ENCODE measurements at regions not wholly inside any gene's neighbourhood (a gene's known extent, or its start where the extent isn't known, plus 50 kb on each side); places are given as distances from the start of the nearest gene placed in this dataset.

DNA sequence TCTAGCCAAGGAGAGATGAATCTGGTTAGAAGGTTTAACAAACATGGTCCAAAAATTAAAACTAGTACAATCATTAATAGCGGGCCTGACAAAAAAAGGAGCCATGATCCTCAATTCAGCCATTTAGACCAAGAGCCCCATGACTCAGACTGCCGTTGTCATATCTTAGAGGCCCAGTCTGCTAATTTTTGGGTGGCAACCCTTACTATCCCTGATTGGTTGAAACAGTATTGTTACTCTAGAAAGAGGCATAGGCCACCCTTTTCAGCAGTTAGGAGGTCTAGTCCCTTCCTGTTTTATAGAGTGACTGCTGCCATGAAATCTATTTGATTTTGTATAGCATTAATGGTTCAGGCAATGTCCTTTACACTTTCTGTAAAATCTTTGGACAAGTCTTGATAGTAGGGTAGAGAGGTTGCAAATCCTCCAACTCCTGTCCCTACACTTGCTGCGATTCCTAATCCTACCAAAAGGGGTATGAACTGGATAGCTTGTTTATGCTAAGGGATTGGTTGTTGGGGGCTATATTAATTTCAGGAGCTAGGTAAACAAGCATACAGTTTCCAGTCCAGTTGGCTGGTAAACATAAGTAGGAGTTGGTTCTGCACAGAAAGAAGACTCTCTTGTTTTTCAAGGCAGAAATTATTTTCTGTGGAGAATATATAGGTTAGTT, 1056.3 kb upstream of the CNTN5 start:
- H3K4me3 ChIP-seq (ENCODE audit: control insufficient read depth, low read depth, low read length) = no peak overlapping the region
- DNase-seq (ENCODE audit: low read depth) = no peak
- TF ChIP-seq, protein P1, sequence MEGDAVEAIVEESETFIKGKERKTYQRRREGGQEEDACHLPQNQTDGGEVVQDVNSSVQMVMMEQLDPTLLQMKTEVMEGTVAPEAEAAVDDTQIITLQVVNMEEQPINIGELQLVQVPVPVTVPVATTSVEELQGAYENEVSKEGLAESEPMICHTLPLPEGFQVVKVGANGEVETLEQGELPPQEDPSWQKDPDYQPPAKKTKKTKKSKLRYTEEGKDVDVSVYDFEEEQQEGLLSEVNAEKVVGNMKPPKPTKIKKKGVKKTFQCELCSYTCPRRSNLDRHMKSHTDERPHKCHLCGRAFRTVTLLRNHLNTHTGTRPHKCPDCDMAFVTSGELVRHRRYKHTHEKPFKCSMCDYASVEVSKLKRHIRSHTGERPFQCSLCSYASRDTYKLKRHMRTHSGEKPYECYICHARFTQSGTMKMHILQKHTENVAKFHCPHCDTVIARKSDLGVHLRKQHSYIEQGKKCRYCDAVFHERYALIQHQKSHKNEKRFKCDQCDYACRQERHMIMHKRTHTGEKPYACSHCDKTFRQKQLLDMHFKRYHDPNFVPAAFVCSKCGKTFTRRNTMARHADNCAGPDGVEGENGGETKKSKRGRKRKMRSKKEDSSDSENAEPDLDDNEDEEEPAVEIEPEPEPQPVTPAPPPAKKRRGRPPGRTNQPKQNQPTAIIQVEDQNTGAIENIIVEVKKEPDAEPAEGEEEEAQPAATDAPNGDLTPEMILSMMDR (IDR thresholded peaks at IDR 0.05; ENCODE audit: control insufficient read depth, insufficient read depth, low read depth, low read length, missing control alignments) = no peak

GRCh38 chr11:97965849-97966646, 1054.7 kb upstream of the CNTN5 start:
- DNase-seq (ENCODE audit: low read depth) = peak; percentile 73
- TF ChIP-seq, protein P1 (IDR thresholded peaks at IDR 0.05; ENCODE audit: control insufficient read depth, insufficient read depth, low read depth, low read length, missing control alignments) = no peak
- H3K4me3 ChIP-seq (ENCODE audit: control insufficient read depth, low read depth, low read length) = no peak overlapping the region

- DNase-seq (ENCODE audit: low read depth) = no peak
- H3K4me3 ChIP-seq (ENCODE audit: control insufficient read depth, low read depth, low read length) = no peak overlapping the region
- TF ChIP-seq, protein P1 (IDR thresholded peaks at IDR 0.05; ENCODE audit: control insufficient read depth, insufficient read depth, low read depth, low read length, missing control alignments) = no peak
Measured at GRCh38 chr11:97966901-97967300, 1053.8 kb upstream of the CNTN5 start.

DNA sequence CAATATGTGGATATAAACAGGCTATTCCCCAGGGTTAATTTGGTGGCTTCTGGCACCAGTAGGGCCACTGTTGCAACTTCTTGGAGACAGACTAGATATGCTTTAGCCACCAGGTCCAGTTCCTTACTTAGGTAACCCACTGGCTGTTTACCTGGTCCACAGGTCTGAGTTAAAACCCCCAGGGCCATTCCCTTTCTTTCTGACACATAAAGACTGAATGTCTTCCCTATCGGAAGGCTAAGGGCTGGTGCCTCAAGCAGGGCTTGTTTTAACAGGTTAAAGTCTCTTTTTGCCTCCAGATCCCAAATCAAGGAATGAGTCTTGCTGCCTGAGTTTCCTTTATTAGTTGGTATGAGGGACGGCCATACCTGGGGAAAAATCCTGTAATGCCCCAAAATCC, 1052.7 kb upstream of the CNTN5 start:
- TF ChIP-seq, protein P1 (IDR thresholded peaks at IDR 0.05; ENCODE audit: control insufficient read depth, insufficient read depth, low read depth, low read length, missing control alignments) = no peak
- DNase-seq (ENCODE audit: low read depth) = no peak
- no peak overlapping the region for H3K4me3 ChIP-seq (ENCODE audit: control insufficient read depth, low read depth, low read length)

- TF ChIP-seq, protein P1 (IDR thresholded peaks at IDR 0.05; ENCODE audit: control insufficient read depth, insufficient read depth, low read depth, low read length, missing control alignments) = no peak
- DNase-seq (ENCODE audit: low read depth) = no peak
- no peak overlapping the region for H3K4me3 ChIP-seq (ENCODE audit: control insufficient read depth, low read depth, low read length)
Measured at GRCh38 chr11:97972731-97973130, 1048.0 kb upstream of the CNTN5 start.

GRCh38 chr11:97973352-97973857, 1047.3 kb upstream of the CNTN5 start:
- H3K4me3 ChIP-seq (ENCODE audit: control insufficient read depth, low read depth, low read length) = no peak overlapping the region
- TF ChIP-seq, protein P1 (IDR thresholded peaks at IDR 0.05; ENCODE audit: control insufficient read depth, insufficient read depth, low read depth, low read length, missing control alignments) = no peak
- DNase-seq (ENCODE audit: low read depth) = no peak
